GM12878 (cell line): ENCODE measurements at regions not wholly inside any gene's neighbourhood (a gene's known extent, or its start where the extent isn't known, plus 50 kb on each side); places are given as distances from the start of the nearest gene placed in this dataset.

Experiments
- ATAC-seq: fragments of 200-7000 bp; cut with Tn5 transposase; 3 replicates; pipeline ENCODE4 v1.9.1; 2020; ENCODE audit warnings: mild to moderate bottlenecking, moderate library complexity
- BruUV-seq: library from RNA; stranded (reverse); fragments of 400-500 nt; replicated peaks from 2 replicates; lab custom pipeline; 2021; lab: Mats Ljungman, UMichigan
- CTCF ChIA-PET: fragments of 300-600 bp; sonication (Branson Sonifier 250); formaldehyde crosslinking; extraction: SDS; loops from one replicate; lab custom pipeline; 2021; ENCODE audit warnings: inconsistent platforms; lab: Yijun Ruan, JAX
- POLR2A ChIA-PET: fragments of 350-600 bp; formaldehyde crosslinking; extraction: SDS; loops from one replicate; lab custom pipeline; 2021; ENCODE audit warnings: inconsistent platforms; lab: Charles Lee
- RAD21 ChIA-PET: fragments of 300-600 bp; sonication (Branson Sonifier 250); formaldehyde crosslinking; loops from one replicate; lab custom pipeline; 2023; ENCODE audit warnings: antibody characterized with exemption; ENCODE audit not compliant: unreplicated experiment; lab: Charles Lee
- SMC1A ChIA-PET: fragments of 300-600 bp; sonication (Branson Sonifier 250); formaldehyde crosslinking; loops from one replicate; lab custom pipeline; 2023; ENCODE audit not compliant: unreplicated experiment, uncharacterized antibody; lab: Charles Lee
- DNase-seq: peaks from one replicate; pipeline ENCODE4 v3.0.0-alpha.2; 2011; ENCODE audit warnings: low read depth, low spot score
- FAIRE-seq: peaks from 3 replicates; lab custom pipeline; 2011; peaks lifted over from hg19 to GRCh38; lab: Jason Lieb, UNC
- H2AFZ ChIP-seq: 2 replicates; pipeline ENCODE4 v1.6.0; 2011; ENCODE audit warnings: low read depth, low read length, control low read depth; ENCODE audit not compliant: control insufficient read depth
- H3K27ac ChIP-seq: 2 replicates; pipeline ENCODE4 v1.5.1; 2011; ENCODE audit warnings: control low read depth; ENCODE audit not compliant: control insufficient read depth, insufficient read depth
- H3K27me3 ChIP-seq, 2 experiments: replicated peaks in 1 of 2; 2 replicates each; pipeline versions ENCODE4 v1.6.0 to v1.6.1; 2011; ENCODE audit warnings: low read length in 1 of 2; ENCODE audit not compliant: control insufficient read depth in 2 of 2, insufficient read depth in 2 of 2
- H3K36me3 ChIP-seq, 2 experiments: 2 replicates each; pipeline ENCODE4 v1.5.1; 2011; ENCODE audit warnings: low read length in 1 of 2; ENCODE audit not compliant: control insufficient read depth in 2 of 2, insufficient read depth in 2 of 2
- H3K4me1 ChIP-seq: 2 replicates; pipeline ENCODE4 v1.6.1; 2011; ENCODE audit warnings: mild to moderate bottlenecking, low read length, moderate library complexity, mixed read lengths; ENCODE audit not compliant: control insufficient read depth, insufficient read depth
- H3K4me2 ChIP-seq: 2 replicates; pipeline ENCODE4 v1.6.0; 2011; ENCODE audit warnings: control low read depth; ENCODE audit not compliant: control insufficient read depth, insufficient read depth
- H3K4me3 ChIP-seq: fragments of 200-600 bp; sonication (generic); 2 replicates; pipeline ENCODE4 v1.5.1; 2016
- H3K79me2 ChIP-seq: 2 replicates; pipeline ENCODE4 v1.6.0; 2011; ENCODE audit warnings: low read length; ENCODE audit not compliant: control insufficient read depth, insufficient read depth
- H3K9ac ChIP-seq: 2 replicates; pipeline ENCODE4 v1.8.0; 2011; ENCODE audit warnings: low read length, control low read depth, mixed read lengths; ENCODE audit not compliant: control insufficient read depth, insufficient read depth
- H3K9me3 ChIP-seq: replicated peaks from 3 replicates; pipeline ENCODE4 v1.5.1; 2011; ENCODE audit warnings: mild to moderate bottlenecking, low read length; ENCODE audit not compliant: control insufficient read depth, insufficient read depth
- H4K20me1 ChIP-seq: 2 replicates; pipeline ENCODE4 v1.6.0; 2011; ENCODE audit not compliant: control insufficient read depth, insufficient read depth
- BRCA1 ChIP-seq: IDR thresholded peaks from 2 replicates; pipeline ENCODE4 v1.6.1; 2011; ENCODE audit warnings: low read depth, low read length, improper control_type of control experiment
- CBX3 ChIP-seq: fragments of 200-600 bp; sonication (generic); IDR thresholded peaks from 2 replicates; pipeline ENCODE4 v1.6.1; 2016; ENCODE audit warnings: low read depth, borderline replicate concordance
- CEBPB ChIP-seq, 2 experiments: fragments of 150-350 bp in 1 of 2; IDR thresholded peaks; 2 replicates each; pipeline ENCODE4 v1.6.1; 2012 to 2014; ENCODE audit warnings: low read depth in 2 of 2, low read length in 2 of 2, borderline replicate concordance in 1 of 2, inconsistent platforms in 1 of 2
- ELK1 ChIP-seq: IDR thresholded peaks from 2 replicates; pipeline ENCODE4 v1.6.1; 2012; ENCODE audit warnings: low read depth, low read length, improper control_type of control experiment
- ESRRA ChIP-seq: IDR thresholded peaks from 2 replicates; pipeline ENCODE4 v1.6.1; 2012; ENCODE audit warnings: mild to moderate bottlenecking, low read length, improper control_type of control experiment
- SIX5 ChIP-seq: IDR thresholded peaks from 2 replicates; pipeline ENCODE4 v1.6.1; 2011; ENCODE audit warnings: mild to moderate bottlenecking, low read depth, low read length, moderate library complexity; ENCODE audit not compliant: severe bottlenecking
- SMARCA5 ChIP-seq: fragments of 450-650 bp; IDR thresholded peaks from 2 replicates; pipeline ENCODE4 v1.6.1; 2017; ENCODE audit warnings: mild to moderate bottlenecking
- YY1 ChIP-seq: IDR thresholded peaks from 2 replicates; pipeline ENCODE4 v1.6.1; 2011; ENCODE audit warnings: low read depth, mild to moderate bottlenecking, low read length
- ZNF687 ChIP-seq: fragments of 450-650 bp; IDR thresholded peaks from 2 replicates; pipeline ENCODE4 v1.6.1; 2017; ENCODE audit warnings: mild to moderate bottlenecking, moderate library complexity
- WGBS: methylation state at CpG from one replicate; pipeline ENCODE4 v1.1.6; 2016; ENCODE audit warnings: low lambda C conversion rate; ENCODE audit not compliant: insufficient replicate concordance, insufficient coverage; ENCODE audit errors: missing lambda C conversion rate; 5-methylcytosine and 5-hydroxymethylcytosine counted together
- in situ Hi-C: fragments of 300-500 bp; cut with MboI; formaldehyde crosslinking; loops from 9 replicates; pipeline ENCODE4 v1.14.3; 2018; ENCODE audit warnings: mixed read lengths
- intact Hi-C: fragments of 100-400 bp; cut with micrococcal nuclease; formaldehyde crosslinking; loops from one replicate; pipeline ENCODE4 v1.14.2; 2022; ENCODE audit not compliant: unreplicated experiment
- TF ChIP-seq, protein P1 (sequence below): fragments of 450-650 bp; formaldehyde crosslinking; IDR thresholded peaks from 2 replicates; pipeline ENCODE4 v1.4.0; 2020; ENCODE audit warnings: mild to moderate bottlenecking, moderate library complexity
- TF ChIP-seq, protein P2 (sequence below): fragments of 450-650 bp; IDR thresholded peaks from 2 replicates; pipeline ENCODE4 v1.6.1; 2017; ENCODE audit warnings: mild to moderate bottlenecking, moderate library complexity

DNA sequence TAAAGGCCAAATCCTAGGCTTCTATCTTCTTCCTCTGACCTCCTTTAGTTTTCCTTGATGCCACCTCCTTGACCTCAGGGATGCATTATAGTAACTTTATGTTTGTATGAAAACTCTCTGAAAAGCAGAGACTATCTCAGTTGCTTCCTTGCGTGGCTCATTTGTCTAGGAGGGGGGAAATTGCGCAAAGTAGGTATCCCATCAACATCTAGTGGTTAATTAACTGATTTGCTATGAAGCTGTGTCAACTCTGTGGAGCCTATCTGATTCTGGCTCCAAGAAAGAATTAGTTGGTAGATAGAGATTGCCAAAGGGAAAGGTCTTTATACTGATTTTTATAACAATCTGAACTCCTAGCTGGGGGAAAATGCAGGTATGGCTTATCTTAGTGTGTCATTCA is 82.1 kb upstream of the FRY start:
- in situ Hi-C loops: no loop called here
- H3K4me2 ChIP-seq: no peak overlapping the region
- H2AFZ ChIP-seq: no peak overlapping the region
- H3K27me3 ChIP-seq: no peaks in the 10 kb centered on the region
- ChIA-PET RAD21 (interaction anchor here (0.6 to 1.0 kb wide), 2 partner anchors 17 to 52 kb away, joined by 3 read pairs; no protein-coding TSS in a partner anchor), CTCF (interaction anchor here (0.6 kb wide), 1 partner anchor 57 kb away, joined by 3 read pairs; no protein-coding TSS in a partner anchor), POLR2A (interaction anchor here (1.2 to 1.9 kb wide), 2 partner anchors 18 to 20 kb away, joined by 3 to 6 read pairs; no protein-coding TSS in a partner anchor), SMC1A (interaction anchor here (8.6 kb wide), 1 partner anchor 16 kb away, joined by 89 read pairs; no protein-coding TSS in a partner anchor)
- peaks cover 22% of the 10 kb centered on the region for H3K4me1 ChIP-seq
- H3K36me3 ChIP-seq: no peaks in the 10 kb centered on the region
- DNase-seq (no peak), ATAC-seq (no peak), FAIRE-seq (no peak)
- intact Hi-C loops: no loop called here
- no peaks in the 10 kb centered on the region for H4K20me1 ChIP-seq
- no peak overlapping the region for H3K4me3 ChIP-seq
- no peak overlapping the region for H3K9ac ChIP-seq
- no TSS peak for BruUV-seq
- no peaks in the 10 kb centered on the region for H3K79me2 ChIP-seq
- no peak overlapping the region for H3K27ac ChIP-seq
- 96% methylated on average over 2 of the region's 2 CpGs for whole genome bisulfite sequencing
- no peaks in the 10 kb centered on the region; the same call in 2 of the 3 replicates for H3K9me3 ChIP-seq
- no peak for TF ChIP-seq ESRRA
- no peak for TF ChIP-seq SMARCA5
- no peak for TF ChIP-seq CEBPB (IDR thresholded peaks at IDR 0.05; ENCODE audit: borderline replicate concordance in 1 of 2, low read depth in 2 of 2, low read length in 2 of 2)
- no peak for TF ChIP-seq YY1
- TF ChIP-seq SIX5: no peak
- no peak for TF ChIP-seq CBX3
- TF ChIP-seq, protein P1, sequence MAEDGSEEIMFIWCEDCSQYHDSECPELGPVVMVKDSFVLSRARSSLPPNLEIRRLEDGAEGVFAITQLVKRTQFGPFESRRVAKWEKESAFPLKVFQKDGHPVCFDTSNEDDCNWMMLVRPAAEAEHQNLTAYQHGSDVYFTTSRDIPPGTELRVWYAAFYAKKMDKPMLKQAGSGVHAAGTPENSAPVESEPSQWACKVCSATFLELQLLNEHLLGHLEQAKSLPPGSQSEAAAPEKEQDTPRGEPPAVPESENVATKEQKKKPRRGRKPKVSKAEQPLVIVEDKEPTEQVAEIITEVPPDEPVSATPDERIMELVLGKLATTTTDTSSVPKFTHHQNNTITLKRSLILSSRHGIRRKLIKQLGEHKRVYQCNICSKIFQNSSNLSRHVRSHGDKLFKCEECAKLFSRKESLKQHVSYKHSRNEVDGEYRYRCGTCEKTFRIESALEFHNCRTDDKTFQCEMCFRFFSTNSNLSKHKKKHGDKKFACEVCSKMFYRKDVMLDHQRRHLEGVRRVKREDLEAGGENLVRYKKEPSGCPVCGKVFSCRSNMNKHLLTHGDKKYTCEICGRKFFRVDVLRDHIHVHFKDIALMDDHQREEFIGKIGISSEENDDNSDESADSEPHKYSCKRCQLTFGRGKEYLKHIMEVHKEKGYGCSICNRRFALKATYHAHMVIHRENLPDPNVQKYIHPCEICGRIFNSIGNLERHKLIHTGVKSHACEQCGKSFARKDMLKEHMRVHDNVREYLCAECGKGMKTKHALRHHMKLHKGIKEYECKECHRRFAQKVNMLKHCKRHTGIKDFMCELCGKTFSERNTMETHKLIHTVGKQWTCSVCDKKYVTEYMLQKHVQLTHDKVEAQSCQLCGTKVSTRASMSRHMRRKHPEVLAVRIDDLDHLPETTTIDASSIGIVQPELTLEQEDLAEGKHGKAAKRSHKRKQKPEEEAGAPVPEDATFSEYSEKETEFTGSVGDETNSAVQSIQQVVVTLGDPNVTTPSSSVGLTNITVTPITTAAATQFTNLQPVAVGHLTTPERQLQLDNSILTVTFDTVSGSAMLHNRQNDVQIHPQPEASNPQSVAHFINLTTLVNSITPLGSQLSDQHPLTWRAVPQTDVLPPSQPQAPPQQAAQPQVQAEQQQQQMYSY (CRISPR knock-in tag): no peak
- no peak for TF ChIP-seq ZNF687
- no peak for TF ChIP-seq BRCA1
- TF ChIP-seq ELK1: no peak
- TF ChIP-seq, protein P2, sequence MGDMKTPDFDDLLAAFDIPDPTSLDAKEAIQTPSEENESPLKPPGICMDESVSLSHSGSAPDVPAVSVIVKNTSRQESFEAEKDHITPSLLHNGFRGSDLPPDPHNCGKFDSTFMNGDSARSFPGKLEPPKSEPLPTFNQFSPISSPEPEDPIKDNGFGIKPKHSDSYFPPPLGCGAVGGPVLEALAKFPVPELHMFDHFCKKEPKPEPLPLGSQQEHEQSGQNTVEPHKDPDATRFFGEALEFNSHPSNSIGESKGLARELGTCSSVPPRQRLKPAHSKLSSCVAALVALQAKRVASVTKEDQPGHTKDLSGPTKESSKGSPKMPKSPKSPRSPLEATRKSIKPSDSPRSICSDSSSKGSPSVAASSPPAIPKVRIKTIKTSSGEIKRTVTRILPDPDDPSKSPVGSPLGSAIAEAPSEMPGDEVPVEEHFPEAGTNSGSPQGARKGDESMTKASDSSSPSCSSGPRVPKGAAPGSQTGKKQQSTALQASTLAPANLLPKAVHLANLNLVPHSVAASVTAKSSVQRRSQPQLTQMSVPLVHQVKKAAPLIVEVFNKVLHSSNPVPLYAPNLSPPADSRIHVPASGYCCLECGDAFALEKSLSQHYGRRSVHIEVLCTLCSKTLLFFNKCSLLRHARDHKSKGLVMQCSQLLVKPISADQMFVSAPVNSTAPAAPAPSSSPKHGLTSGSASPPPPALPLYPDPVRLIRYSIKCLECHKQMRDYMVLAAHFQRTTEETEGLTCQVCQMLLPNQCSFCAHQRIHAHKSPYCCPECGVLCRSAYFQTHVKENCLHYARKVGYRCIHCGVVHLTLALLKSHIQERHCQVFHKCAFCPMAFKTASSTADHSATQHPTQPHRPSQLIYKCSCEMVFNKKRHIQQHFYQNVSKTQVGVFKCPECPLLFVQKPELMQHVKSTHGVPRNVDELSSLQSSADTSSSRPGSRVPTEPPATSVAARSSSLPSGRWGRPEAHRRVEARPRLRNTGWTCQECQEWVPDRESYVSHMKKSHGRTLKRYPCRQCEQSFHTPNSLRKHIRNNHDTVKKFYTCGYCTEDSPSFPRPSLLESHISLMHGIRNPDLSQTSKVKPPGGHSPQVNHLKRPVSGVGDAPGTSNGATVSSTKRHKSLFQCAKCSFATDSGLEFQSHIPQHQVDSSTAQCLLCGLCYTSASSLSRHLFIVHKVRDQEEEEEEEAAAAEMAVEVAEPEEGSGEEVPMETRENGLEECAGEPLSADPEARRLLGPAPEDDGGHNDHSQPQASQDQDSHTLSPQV: no peak
